ENCODE measurements at regions not wholly inside any gene's neighbourhood (a gene's known extent, or its start where the extent isn't known, plus 50 kb on each side); places are given as distances from the start of the nearest gene placed in this dataset.
"Not testable (repeated sequence)": the region's sequence is repeated elsewhere in the genome, so short reads cannot be mapped to it uniquely, and the experiment has no call there.

DNA sequence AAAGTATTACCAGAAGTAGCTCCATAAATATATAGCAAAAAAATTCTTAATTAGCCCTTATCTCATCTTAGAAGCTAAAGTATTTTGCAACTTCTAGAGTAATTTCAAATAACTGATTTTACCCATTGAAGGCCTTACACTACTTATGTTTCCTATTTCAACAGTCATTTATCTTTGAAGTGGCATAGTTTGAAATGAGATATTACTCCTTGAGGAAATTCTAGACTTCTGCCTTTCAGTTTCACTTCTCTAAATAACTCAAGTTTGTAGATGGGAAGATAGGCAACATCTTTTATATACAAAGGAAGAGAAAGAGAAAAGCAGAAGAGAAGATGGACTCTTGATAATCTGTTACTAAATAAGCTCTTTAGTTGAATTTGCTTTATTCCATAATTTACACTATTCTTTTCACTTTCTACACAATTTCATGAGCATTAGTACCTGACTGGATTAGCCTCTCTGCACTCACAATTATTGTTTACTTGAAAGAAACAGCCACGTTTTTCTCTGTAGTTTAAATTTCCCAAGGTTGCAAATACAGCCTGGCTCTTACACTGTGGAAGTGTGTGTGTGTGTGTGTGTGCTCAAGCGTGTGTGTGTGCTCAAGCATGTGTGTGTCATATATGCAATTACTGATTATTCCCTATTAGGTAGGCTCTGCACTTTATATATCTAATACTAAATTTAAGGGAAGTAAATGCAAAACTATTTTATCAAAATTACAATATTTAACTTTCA is 60.6 kb upstream of the EMB start:
- no peak for DNase-seq (ENCODE audit: low read depth)

DNA sequence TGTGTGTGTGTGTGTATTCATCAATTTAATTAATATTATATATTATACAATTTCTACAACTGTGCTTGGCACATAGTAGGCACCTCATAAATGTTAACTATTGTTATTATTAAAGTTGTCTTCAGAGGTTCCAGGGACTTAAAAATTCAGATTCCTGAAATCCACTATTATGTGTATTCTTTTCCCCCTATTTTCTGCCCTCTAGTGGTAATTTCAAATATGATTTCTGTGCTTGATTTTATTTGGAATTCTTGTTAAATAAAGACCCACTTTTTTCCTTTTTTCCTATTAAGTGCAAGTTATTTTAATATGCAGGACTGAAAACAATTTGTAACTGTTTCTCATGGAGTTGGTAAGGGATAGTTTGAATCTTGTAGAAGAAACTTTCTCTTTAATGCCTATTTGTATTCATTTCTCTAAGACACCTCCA is 72.0 kb upstream of the EMB start:
- not testable (repeated sequence) for DNase-seq (ENCODE audit: low read depth)

DNA sequence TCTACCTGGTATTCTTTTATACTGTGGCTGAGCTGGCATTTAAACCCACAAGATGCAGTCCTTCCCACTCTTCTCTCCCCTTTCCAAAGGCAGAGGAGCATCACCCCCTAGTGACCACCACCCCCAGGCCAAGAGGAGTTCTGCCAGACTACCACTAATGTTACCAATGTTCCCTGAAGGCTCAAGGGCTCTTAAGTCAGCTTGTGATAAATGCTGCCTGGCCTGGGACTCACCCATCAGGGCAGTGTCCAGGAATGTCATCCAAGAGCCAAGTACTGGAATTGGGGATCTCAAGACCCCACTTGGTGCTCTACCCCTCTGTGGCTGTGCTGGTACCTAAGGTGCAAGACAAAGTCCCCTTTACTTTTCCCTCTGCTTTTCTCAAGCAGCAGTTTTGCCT is 80.0 kb upstream of the EMB start:
- not testable (repeated sequence) for DNase-seq (ENCODE audit: low read depth)

DNA sequence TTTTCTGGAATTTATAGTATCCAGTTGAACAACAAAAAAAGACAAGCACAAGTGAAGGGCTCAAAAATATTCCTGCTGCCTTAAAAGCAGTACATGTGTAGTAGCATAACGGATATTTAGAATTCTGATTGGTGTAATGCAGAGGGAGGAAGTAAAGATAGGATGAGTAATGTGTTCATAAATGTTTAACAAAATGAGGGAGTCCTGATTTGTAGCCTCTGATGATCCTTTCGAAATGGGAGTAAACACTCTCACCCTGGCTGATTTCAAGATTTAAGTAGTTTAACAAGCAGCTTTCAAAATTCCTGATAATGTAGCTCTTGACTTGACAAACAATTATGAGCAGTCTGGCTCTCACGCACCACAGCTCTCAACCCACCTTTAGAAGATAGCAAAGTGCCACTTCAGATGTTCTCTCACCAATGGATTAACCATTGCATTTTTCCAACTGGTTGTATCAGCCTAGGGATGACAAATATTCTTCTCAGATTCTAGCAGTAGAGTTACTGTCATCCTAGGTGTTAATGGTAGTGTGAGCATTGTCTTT is 86.5 kb upstream of the EMB start:
- DNase-seq (ENCODE audit: low read depth): not testable (repeated sequence)

DNA sequence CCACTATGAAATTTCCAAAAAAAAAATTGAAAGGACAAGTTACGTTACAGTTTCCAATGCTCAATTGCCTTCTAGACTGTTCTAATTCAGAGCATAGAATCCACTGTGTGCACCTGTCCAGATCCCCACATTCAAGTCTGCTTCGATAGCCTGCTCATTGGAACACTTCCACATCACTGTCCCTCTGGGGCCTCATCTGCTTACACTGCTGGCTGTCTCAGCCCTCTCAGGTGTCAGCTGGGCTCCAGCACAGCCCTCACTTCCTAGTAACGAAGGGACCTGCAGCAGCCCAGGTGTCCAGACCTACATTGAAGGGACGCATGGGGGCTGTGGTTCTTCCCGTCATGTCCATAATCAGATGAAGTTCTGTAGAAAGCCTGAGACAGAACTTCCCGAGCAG is 94.3 kb upstream of the EMB start:
- DNase-seq (ENCODE audit: low read depth): no peak

DNA sequence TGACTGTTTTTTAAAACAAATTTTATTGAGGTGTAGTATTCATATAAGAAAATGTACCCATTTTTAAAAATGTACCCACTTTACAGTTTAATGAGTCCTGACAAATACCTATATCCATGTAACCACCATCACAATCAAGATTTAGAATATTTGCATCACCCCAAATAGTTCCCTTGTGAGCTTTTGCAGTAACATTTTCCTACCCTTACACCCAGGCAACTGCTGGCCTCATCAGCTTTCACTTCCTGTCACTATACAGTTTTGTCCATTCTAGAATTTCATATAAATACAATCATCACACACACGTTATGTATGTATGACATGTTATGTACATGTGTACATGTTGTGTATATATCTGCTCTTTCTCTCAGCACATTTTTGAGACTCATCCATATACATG is 96.4 kb upstream of the EMB start:
- DNase-seq (ENCODE audit: low read depth): not testable (repeated sequence)

DNA sequence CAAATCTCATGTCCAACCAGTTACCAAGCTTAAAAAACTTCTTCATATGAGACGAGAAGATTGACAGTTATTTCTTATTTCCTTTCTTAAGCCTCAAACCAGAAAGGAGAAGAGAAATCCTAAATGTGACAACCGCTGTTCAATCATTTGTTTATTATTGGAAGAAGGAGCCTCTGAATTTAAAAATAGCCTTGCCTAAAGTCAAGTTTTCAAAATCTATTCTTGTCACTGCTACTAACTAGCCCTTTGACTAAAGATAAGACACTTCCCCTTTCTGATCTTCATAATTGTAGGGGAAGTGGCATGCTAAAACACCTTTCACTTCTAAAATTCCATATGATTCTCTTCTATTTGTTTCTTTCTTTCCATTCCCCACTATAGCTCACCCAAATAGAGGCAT is 106.2 kb upstream of the EMB start:
- DNase-seq (ENCODE audit: low read depth): no peak

DNA sequence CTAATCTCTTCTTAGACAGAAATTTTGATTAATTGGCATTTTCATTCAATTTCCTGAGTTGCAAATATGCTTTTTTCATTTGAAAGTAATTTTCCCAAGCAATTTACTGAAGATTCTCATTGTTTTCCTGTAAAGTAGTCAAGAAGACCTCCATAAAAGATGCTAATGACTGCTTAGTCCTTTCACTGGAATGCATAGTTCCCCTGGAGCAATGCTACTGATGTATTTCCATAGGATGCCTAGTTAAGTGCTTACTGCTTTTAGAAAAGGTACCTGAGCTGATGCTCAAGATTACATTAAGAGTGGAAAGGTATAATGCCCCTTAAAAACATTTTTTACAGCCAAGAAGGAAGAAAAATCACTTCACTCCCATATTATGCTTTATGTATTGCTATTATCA is 109.2 kb upstream of the EMB start:
- no peak for DNase-seq (ENCODE audit: low read depth)

DNA sequence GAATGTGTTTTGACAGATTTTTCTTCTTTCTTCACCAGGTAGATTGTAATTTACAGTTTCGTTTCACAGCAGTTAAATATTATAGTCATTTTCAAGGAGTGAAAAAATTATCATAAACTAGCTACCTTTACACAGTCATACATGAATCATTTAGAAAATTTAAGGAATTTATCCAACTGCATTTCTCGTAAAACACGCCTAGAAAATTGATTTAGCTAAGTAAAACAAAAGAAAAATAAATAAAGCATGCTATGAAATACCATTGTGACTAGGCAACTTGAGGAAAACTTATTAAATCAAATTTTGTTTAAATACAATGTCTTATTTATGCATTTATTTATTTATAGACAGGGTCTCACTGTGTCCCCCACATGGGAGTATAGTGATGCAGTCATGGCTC is 109.9 kb upstream of the EMB start:
- no peak for DNase-seq (ENCODE audit: low read depth)

DNA sequence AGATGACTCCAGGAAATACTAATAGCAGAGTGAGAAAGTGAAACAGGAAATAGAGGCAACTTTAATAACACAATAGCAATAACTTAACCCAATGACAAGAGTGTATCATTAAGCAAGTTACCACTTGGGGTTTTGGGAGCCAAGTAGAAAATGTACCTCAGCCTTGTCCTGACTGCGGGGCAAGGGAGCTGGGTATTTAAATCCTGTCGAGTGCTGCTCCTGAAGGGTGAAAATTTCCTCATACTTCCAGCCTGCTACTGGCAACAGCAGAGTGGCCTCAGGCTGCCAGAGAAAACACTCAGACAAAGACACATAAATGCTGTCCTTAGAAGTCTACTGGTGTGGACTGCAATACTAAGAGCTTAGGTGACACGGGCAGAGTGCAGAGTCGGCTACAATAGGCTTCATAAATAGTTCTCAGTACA is 112.5 kb upstream of the EMB start:
- DNase-seq (ENCODE audit: low read depth): no peak

DNA sequence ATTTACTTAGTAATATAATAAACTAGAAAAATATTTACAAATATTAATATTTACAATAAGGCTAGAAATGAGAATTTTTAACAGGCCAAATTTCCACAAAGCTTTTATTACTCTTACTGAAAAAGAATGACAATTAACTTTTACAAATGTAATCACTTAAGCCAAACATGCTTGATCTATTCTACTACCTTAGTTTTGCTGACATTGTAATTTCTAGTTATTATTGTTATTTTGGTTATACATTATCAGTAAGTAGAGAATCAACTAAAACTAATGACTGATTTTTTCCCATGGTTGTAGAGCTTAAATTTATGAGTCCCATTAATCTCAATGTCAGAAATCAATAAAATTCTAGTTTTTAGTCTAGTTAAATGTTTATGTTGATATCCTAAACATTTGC is 107.8 kb upstream of the PARP8 start:
- not testable (repeated sequence) for DNase-seq (ENCODE audit: low read depth)

DNA sequence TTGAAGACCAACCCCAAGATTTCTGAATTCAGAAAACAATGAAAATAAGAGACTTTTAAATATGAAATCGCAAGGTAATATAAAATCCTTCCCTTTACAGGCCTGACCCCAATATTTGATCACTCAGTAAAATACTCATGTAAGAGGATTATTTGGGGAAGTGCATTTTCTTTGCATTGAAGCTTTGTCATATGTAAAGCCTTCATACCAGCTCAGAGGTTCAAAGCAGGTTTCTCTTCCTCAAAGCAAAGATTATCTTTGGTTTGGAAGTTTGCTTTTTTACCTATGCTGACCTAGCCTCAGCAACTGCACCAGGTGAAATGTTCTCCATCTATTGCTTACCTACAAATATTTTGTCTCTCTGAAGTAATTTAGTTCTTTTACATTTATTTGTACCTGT is 106.5 kb upstream of the PARP8 start:
- no peak for DNase-seq (ENCODE audit: low read depth)

DNA sequence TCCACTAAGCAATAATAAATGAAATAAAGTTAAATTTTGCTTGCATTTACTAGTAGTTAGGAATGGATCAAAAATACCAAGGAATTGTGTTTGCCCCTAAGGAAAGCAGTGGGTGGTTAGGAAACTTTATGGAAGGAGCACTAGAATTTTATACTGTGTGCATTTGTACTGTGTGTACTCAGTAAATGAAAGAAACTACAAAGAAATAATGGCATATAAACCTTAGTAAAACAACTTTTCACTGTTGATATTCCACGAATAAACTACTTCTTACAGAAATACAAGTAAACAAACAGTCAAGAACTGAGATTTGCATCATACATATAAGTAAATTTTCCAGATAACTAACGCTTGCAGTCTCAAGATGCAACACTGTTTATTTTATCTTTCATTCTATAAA is 103.7 kb upstream of the PARP8 start:
- DNase-seq (ENCODE audit: low read depth): no peak

DNA sequence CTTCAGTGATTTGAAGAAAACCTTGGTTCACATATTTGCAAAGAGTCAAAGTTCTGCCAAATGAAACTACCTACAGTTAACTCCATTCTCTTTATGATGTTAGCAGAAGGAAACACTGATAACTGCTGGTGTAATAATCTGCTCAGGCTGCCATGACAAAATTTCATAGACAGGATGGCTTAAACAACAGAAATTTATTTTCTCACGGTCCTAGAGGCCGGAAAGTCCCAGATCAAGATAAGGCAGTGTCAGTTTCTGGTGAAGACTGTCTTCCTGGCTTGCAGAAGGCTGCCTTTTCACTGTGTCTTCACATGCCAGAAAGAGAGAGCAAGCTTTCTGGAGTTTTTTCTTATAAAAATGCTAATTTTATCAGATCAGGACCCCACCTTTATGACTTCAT is 102.4 kb upstream of the PARP8 start:
- no peak for DNase-seq (ENCODE audit: low read depth)

DNA sequence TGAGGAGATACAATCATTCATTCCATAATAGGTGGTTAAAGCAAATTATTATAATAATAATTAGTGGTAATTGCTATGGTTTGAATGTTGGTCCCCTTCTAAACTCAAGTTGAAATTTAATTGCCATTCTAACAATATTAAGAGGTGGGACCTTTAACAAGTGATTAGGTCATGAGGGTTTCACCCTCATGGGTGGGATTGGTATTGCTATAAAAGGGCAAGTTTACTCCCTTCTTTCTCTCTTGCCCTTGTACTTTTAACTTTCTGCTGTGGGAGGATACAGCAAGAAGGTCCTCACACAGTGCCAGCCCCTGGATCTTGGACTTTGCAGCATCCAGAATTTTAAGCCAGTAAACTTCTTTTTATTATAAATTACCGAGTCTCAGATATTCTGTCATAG is 101.9 kb upstream of the PARP8 start:
- DNase-seq (ENCODE audit: low read depth): no peak

DNA sequence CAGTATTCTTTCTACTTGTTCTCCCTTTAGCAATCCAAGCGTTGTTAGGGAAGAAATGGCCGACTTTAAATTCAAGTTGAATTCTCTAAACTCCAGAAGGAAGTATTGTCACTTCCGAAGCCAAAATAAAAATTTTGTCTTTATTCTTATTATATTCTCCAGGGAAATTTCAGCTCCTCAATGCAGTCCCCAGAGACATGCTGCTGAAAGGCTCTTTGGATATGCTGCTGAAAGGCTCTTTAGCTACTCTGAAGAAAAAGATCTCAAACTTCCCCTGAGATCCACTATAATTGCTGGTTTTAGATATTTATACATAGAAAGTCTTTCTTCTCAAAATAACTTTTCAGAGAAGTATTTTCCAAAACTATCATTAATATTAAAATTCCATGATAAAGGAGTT is 92.3 kb upstream of the PARP8 start:
- DNase-seq (ENCODE audit: low read depth): no peak

DNA sequence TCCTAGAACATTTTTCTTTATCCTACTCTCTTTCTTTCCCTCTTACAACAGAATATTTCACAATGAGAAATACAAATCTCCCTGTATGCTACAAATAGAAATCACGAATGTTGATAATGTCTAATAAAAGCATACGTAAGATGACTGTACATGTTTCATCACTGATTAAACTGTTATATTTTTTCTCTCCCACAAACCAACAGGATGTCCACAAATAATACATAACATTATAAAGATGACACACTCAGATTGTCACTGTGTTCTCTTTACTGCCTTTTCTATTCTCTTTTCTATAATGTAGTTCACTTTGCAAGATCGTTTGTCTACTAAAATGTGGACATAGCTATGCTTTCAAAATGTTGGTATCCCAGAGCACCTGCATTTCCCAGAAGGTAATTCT is 90.7 kb upstream of the PARP8 start:
- DNase-seq (ENCODE audit: low read depth): no peak

DNA sequence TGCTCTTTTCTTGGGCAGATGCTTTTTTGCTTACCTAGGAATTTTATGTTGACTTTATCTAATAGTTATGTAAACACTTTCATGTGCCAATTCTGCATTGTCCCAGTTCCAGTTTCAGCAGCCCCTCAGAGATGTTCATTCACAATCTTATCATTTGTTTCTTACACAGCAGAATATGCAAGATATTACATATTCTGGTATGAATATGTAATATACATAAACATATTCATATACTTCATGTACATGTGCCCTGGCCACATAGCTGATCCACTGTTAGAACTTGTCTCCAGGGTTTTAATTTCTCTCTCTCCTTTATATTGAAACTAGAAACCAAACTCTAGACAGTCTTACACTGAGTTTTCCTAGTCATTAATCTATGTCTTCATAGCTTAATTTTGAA is 90.2 kb upstream of the PARP8 start:
- DNase-seq (ENCODE audit: low read depth): no peak

DNA sequence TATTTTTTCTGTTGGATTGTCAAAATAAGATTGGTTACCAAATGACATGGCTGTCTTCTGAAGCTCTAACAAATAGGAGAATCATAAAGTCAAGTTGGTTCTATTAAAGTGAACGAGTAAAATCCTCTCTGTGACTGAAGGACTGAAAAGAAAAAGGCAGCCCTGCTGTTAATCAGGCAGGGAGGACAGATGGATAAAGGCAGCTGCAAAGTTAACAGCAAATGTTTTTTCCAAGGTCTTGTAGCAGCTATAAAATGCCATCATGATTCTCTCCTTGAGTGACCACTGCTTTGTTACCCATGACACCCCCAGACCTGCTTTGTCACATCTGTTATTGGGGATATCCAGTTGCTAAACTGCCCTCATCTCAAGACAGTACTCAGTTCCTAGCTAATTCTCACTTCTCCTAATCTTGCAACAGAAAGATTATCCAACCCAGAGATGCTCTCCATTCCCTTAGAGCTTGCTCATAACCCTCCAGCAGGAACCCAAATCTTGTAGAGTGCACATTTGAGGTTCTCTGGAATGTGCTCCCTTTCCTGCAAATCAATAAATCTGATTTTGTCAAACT is 89.7 kb upstream of the PARP8 start:
- DNase-seq (ENCODE audit: low read depth): no peak

DNA sequence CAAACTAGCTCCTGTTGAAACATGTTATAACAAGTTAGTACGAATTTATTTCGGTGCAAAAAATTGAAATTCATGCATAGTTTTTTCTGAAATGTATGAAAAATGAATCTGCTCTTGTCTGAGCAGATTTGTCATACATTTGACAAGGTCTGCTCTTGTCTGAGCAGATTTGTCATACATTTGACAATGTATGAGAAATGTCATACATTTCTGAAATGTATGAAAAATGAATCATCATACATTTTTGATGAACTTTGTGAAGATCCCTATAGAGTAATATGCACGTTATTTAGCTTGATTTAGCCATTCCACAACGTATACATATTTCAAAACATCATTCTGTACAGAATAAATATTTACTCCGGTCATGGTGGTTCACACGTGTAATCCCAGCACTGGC is 85.9 kb upstream of the PARP8 start:
- DNase-seq (ENCODE audit: low read depth): no peak

DNA sequence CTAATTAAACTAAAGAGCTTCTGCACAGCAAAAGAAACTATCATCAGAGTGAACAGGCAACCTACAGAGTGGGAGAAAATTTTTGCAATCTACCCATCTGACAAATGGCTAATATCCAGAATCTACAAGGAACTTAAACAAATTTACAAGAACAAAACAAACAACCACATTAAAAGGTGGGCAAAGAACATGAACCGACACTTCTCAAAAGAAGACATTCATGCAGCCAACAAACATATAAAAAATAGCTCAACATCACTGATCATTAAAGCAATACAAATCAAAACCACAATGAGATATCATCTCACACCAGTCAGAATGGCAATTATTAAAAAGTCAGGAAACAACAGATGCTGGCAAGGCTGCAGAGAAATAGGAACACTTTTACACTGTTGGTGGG is 84.6 kb upstream of the PARP8 start:
- not testable (repeated sequence) for DNase-seq (ENCODE audit: low read depth)

DNA sequence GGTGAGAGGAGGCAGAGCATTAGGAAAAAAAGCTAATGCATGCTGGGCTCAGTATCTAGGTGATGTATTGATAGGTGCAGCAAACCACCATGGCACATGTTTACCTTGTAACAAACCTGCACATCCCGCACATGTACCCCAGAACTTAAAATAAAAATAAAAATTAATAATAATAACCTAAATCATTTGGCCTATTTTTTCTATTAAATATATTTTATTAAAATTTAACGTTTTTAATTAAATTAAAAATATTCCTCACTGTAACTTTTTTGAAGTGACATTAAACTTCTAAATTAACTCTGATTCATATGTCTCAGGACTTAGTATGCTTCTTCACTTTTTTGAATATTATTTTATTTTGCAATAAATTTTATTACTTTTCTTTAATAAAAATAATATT is 83.7 kb upstream of the PARP8 start:
- DNase-seq (ENCODE audit: low read depth): no peak

DNA sequence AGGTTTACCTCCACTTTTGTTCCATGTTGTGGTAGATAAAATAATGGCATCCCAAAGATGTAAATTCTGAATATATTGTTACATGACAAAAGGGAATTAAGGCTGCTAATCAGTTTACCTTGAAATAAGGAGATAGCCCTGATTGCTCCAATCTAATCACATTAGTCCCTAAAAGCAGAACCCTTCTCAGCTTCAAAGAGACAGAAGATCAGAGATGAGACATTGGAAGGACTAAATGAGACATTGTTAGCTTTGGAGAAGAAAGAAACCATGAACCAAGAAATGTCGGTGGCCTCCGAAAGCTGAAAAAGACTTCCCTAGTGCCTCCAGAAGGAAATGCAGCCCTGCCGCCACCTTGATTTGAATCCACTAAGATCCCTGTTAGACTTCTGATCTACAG is 82.8 kb upstream of the PARP8 start:
- DNase-seq (ENCODE audit: low read depth): no peak

DNA sequence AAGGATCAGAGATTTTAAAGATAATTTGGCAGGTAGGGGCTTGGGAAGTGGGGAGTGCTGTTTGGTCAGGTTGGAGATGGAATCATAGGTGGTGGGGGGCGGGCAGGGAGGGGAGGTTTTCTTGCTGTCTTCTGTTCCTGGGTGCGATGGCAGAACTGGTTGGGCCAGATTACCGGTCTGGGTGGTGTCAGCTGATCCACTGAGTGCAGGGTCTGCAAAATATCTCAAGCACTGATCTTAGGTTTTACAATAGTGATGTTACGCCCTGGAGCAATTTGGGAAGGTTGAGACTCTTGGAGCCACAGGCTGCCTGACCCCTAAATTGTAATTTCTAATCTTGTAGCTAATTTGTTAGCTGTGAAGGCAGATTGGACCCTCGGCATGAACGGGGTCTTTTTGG is 78.0 kb upstream of the PARP8 start:
- not testable (repeated sequence) for DNase-seq (ENCODE audit: low read depth)

Measured in non-pigmented ciliary epithelial cell (primary cell).